ENCODE measurements at regions not wholly inside any gene's neighbourhood (a gene's known extent, or its start where the extent isn't known, plus 50 kb on each side); places are given as distances from the start of the nearest gene placed in this dataset.

DNA sequence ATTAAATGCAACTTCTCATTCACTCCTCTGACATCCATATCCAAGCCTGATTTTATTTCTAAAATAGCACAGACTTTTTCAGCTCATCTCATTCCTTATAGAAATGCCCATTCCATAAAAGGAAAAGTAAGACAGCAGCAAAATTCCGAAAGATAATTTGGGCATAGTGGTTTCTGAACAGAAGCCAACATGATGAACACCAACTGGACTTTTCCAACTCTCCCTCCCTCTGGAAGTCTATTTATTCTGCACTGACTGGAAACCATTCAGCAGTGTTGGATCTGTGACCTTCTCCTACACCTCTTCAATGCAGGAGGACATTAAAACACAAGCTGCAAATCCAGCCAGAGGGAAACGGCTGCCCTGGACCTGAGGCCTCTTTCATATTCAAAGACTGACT, 306.2 kb upstream of the NT5E start:
- no peak for DNase-seq
- Histone ChIP-seq H3K4me3 (ENCODE audit: low read length) (no peak overlapping the region), H3K36me3 (ENCODE audit: insufficient read depth, low read length) (no peaks in the 10 kb centered on the region), H3K4me1 (ENCODE audit: insufficient read depth, low read length) (no peaks in the 10 kb centered on the region), H3K9me3 (ENCODE audit: low read length) (no peaks in the 10 kb centered on the region), H3K27ac (ENCODE audit: low read depth, low read length) (no peak overlapping the region), H3K27me3 (ENCODE audit: insufficient read depth, low read length, poor library complexity, severe bottlenecking) (no peaks in the 10 kb centered on the region)
- Mint-ChIP-seq H3K4me1 (no peaks in the 10 kb centered on the region), H3K27me3 (peaks cover 0 to 3% of the 10 kb centered on the region in 2 donors), H3K4me3 (no peak overlapping the region), H3K9me3 (peaks cover 2 to 8% (median 6%) of the 10 kb centered on the region in 5 donors), H3K36me3 (no peaks in the 10 kb centered on the region), H3K27ac (no peak overlapping the region)
- ChIA-PET POLR2A (no interaction called here), CTCF (no interaction called here)

- no peaks in the 10 kb centered on the region for H3K9me3 ChIP-seq (ENCODE audit: low read length)
- H3K27ac Mint-ChIP-seq: no peak overlapping the region
- no peak overlapping the region for H3K27ac ChIP-seq (ENCODE audit: low read depth, low read length)
- H3K36me3 Mint-ChIP-seq: no peaks in the 10 kb centered on the region
- ChIA-PET POLR2A (no interaction called here), CTCF (no interaction called here)
- H3K27me3 ChIP-seq (ENCODE audit: insufficient read depth, low read length, poor library complexity, severe bottlenecking): no peaks in the 10 kb centered on the region
- H3K4me3 Mint-ChIP-seq: no peak overlapping the region
- peaks cover 0 to 4% (median 2%) of the 10 kb centered on the region in 5 donors for H3K9me3 Mint-ChIP-seq
- H3K4me1 Mint-ChIP-seq: no peaks in the 10 kb centered on the region
- DNase-seq: no peak
- H3K27me3 Mint-ChIP-seq: peaks cover 0 to 2% of the 10 kb centered on the region in 2 donors
- H3K36me3 ChIP-seq (ENCODE audit: insufficient read depth, low read length): no peaks in the 10 kb centered on the region
- no peak overlapping the region for H3K4me3 ChIP-seq (ENCODE audit: low read length)
- H3K4me1 ChIP-seq (ENCODE audit: insufficient read depth, low read length): no peaks in the 10 kb centered on the region
These were observed 312.0 kb upstream of the NT5E start for GRCh38 chr6:85137865-85138264.

GRCh38 chr6:85136310-85136709, 313.6 kb upstream of the NT5E start:
- Mint-ChIP-seq H3K4me1 (no peaks in the 10 kb centered on the region), H3K4me3 (no peak overlapping the region), H3K27me3 (peaks cover 0 to 2% of the 10 kb centered on the region in 2 donors), H3K9me3 (peaks cover 0 to 4% (median 3%) of the 10 kb centered on the region in 5 donors), H3K27ac (no peak overlapping the region), H3K36me3 (no peaks in the 10 kb centered on the region)
- POLR2A ChIA-PET: no interaction called here
- H3K9me3 ChIP-seq (ENCODE audit: low read length): no peaks in the 10 kb centered on the region
- no peaks in the 10 kb centered on the region for H3K27me3 ChIP-seq (ENCODE audit: insufficient read depth, low read length, poor library complexity, severe bottlenecking)
- CTCF ChIA-PET: no interaction called here
- no peaks in the 10 kb centered on the region for H3K4me1 ChIP-seq (ENCODE audit: insufficient read depth, low read length)
- no peak overlapping the region for H3K27ac ChIP-seq (ENCODE audit: low read depth, low read length)
- no peak for DNase-seq
- no peak overlapping the region for H3K4me3 ChIP-seq (ENCODE audit: low read length)
- H3K36me3 ChIP-seq (ENCODE audit: insufficient read depth, low read length): no peaks in the 10 kb centered on the region

DNA sequence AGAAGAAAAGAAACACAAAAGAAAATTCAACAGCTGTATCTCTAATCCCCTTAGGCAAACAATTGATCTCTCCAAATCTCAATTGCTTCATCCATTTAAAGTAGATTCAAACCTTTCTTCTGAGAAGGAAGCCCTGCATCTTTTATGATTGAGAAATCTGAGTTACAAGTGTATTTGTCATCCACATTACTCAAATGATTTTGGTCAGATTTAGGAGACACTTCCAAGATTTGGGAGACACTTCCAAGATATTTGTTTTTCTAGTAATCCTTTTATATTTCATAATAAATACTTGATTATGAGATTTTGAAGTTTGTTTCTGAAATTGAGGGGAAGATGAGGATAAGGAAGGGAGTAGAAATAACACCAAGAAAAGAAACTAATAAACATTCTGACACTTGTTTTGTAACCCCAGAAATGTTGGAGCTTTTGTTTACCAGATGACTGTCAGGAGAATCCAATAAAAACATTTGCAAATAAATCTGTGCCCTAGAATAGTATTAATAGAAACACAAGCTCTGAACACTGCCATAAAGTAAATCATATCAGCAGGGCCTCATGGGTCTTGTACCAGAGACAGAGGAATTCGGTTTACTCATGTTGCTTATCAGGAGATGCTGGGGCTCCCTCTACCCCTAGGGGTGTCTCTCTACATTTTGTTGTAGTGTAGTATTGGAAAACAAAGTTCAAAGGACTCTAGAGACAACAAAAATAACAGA, 314.3 kb upstream of the NT5E start:
- peaks cover 0 to 4% (median 3%) of the 10 kb centered on the region in 5 donors for H3K9me3 Mint-ChIP-seq
- ChIA-PET CTCF (no interaction called here), POLR2A (no interaction called here)
- H3K4me1 Mint-ChIP-seq: no peaks in the 10 kb centered on the region
- no peak overlapping the region for H3K27ac Mint-ChIP-seq
- DNase-seq: no peak
- Histone ChIP-seq H3K27me3 (ENCODE audit: insufficient read depth, low read length, poor library complexity, severe bottlenecking) (no peaks in the 10 kb centered on the region), H3K4me3 (ENCODE audit: low read length) (no peak overlapping the region), H3K9me3 (ENCODE audit: low read length) (no peaks in the 10 kb centered on the region), H3K36me3 (ENCODE audit: insufficient read depth, low read length) (no peaks in the 10 kb centered on the region), H3K4me1 (ENCODE audit: insufficient read depth, low read length) (no peaks in the 10 kb centered on the region), H3K27ac (ENCODE audit: low read depth, low read length) (no peak overlapping the region)
- H3K36me3 Mint-ChIP-seq: no peaks in the 10 kb centered on the region
- H3K4me3 Mint-ChIP-seq: peak overlapping the region in 1 of 7 donors; percentile 41
- peaks cover 0 to 2% of the 10 kb centered on the region in 2 donors for H3K27me3 Mint-ChIP-seq

GRCh38 chr6:85134172-85134571, 315.7 kb upstream of the NT5E start:
- Histone ChIP-seq H3K36me3 (ENCODE audit: insufficient read depth, low read length) (no peaks in the 10 kb centered on the region), H3K27me3 (ENCODE audit: insufficient read depth, low read length, poor library complexity, severe bottlenecking) (no peaks in the 10 kb centered on the region), H3K4me3 (ENCODE audit: low read length) (no peak overlapping the region), H3K4me1 (ENCODE audit: insufficient read depth, low read length) (no peaks in the 10 kb centered on the region), H3K9me3 (ENCODE audit: low read length) (no peaks in the 10 kb centered on the region), H3K27ac (ENCODE audit: low read depth, low read length) (no peak overlapping the region)
- Mint-ChIP-seq H3K36me3 (no peaks in the 10 kb centered on the region), H3K27ac (no peak overlapping the region), H3K4me1 (no peaks in the 10 kb centered on the region), H3K27me3 (peaks cover 0 to 2% of the 10 kb centered on the region in 2 donors), H3K9me3 (peaks cover 0 to 4% (median 3%) of the 10 kb centered on the region in 5 donors), H3K4me3 (no peak overlapping the region)
- no peak for DNase-seq
- ChIA-PET POLR2A (no interaction called here), CTCF (no interaction called here)

DNA sequence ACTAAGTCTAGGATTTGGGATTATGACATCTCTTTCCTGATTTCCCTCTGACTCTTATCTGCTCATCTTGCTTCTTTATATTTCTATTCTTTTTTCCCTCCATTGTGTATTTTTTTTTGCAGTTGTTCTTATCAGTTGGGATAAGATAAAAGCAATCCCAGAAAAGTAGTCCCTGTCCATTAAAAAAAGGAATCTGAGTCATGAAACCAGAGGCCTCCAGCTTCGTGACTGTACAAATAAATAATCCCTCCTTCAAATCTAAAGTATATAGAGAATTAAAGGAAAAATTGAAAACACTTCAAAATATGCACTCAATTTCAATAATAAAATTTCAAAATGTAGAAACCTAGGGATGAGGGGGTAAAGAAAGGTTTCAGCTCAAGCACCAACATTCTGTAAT, 317.8 kb upstream of the NT5E start:
- H3K4me3 ChIP-seq (ENCODE audit: low read length): no peak overlapping the region
- Mint-ChIP-seq H3K36me3 (no peaks in the 10 kb centered on the region), H3K4me3 (no peak overlapping the region), H3K27ac (no peak overlapping the region), H3K9me3 (peaks cover 0 to 8% (median 3%) of the 10 kb centered on the region in 5 donors), H3K27me3 (peaks cover 0 to 2% of the 10 kb centered on the region in 2 donors), H3K4me1 (no peaks in the 10 kb centered on the region)
- no peaks in the 10 kb centered on the region for H3K27me3 ChIP-seq (ENCODE audit: insufficient read depth, low read length, poor library complexity, severe bottlenecking)
- H3K4me1 ChIP-seq (ENCODE audit: insufficient read depth, low read length): no peaks in the 10 kb centered on the region
- ChIA-PET POLR2A (no interaction called here), CTCF (no interaction called here)
- H3K27ac ChIP-seq (ENCODE audit: low read depth, low read length): no peak overlapping the region
- H3K9me3 ChIP-seq (ENCODE audit: low read length): no peaks in the 10 kb centered on the region
- H3K36me3 ChIP-seq (ENCODE audit: insufficient read depth, low read length): no peaks in the 10 kb centered on the region
- no peak for DNase-seq

GRCh38 chr6:85130743-85131142, 319.1 kb upstream of the NT5E start:
- Mint-ChIP-seq H3K27me3 (peaks cover 0 to 2% of the 10 kb centered on the region in 2 donors), H3K4me3 (no peak overlapping the region)

DNA sequence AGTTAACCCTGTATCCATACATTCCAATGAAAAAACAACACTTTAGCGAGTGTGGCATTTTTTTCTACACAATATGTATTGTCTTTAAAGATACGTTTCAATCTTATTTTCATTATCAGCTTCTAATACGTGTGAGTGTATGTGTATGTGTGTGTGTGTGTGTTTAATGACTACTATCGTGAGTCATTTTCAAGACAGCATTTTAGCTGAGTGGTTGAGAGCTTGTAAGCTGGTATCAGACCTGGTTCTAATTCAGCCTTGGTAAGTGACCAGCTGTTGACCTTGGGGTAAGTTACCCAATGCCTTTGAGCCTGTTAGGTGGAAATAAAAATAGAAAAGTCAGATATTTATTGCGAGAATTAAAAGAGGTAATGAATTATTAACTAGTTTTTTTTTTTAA, 320.0 kb upstream of the NT5E start:
- Mint-ChIP-seq H3K9me3 (peaks cover 0 to 8% (median 2%) of the 10 kb centered on the region in 5 donors), H3K27me3 (peaks cover 0 to 2% of the 10 kb centered on the region in 2 donors), H3K4me1 (no peaks in the 10 kb centered on the region), H3K27ac (no peak overlapping the region), H3K4me3 (no peak overlapping the region), H3K36me3 (no peaks in the 10 kb centered on the region)
- no peaks in the 10 kb centered on the region for H3K36me3 ChIP-seq (ENCODE audit: insufficient read depth, low read length)
- H3K4me1 ChIP-seq (ENCODE audit: insufficient read depth, low read length): no peaks in the 10 kb centered on the region
- H3K27ac ChIP-seq (ENCODE audit: low read depth, low read length): no peak overlapping the region
- ChIA-PET CTCF (no interaction called here), POLR2A (no interaction called here)
- no peaks in the 10 kb centered on the region for H3K27me3 ChIP-seq (ENCODE audit: insufficient read depth, low read length, poor library complexity, severe bottlenecking)
- H3K4me3 ChIP-seq (ENCODE audit: low read length): no peak overlapping the region
- no peak for DNase-seq
- H3K9me3 ChIP-seq (ENCODE audit: low read length): no peaks in the 10 kb centered on the region

More at GRCh38 chr6:85130743-85131142, 319.1 kb upstream of the NT5E start:
- Mint-ChIP-seq H3K27ac (no peak overlapping the region), H3K36me3 (no peaks in the 10 kb centered on the region), H3K4me1 (no peaks in the 10 kb centered on the region), H3K9me3 (peaks cover 0 to 8% (median 3%) of the 10 kb centered on the region in 5 donors)
- ChIA-PET CTCF (no interaction called here), POLR2A (no interaction called here)
- H3K36me3 ChIP-seq (ENCODE audit: insufficient read depth, low read length): no peaks in the 10 kb centered on the region
- no peak overlapping the region for H3K4me3 ChIP-seq (ENCODE audit: low read length)
- H3K4me1 ChIP-seq (ENCODE audit: insufficient read depth, low read length): no peaks in the 10 kb centered on the region
- no peaks in the 10 kb centered on the region for H3K9me3 ChIP-seq (ENCODE audit: low read length)
- H3K27me3 ChIP-seq (ENCODE audit: insufficient read depth, low read length, poor library complexity, severe bottlenecking): no peaks in the 10 kb centered on the region
- no peak overlapping the region for H3K27ac ChIP-seq (ENCODE audit: low read depth, low read length)
- no peak for DNase-seq

Data from CD8-positive, alpha-beta memory T cell (primary cell).